Stimulated activated CD8-positive, alpha-beta memory T cell treated with anti-CD3 and anti-CD28 coated beads, Interleukin-4, amount 100 ng/mL, for 24 hours (primary cell): ENCODE measurements at regions not wholly inside any gene's neighbourhood (a gene's known extent, or its start where the extent isn't known, plus 50 kb on each side); places are given as distances from the start of the nearest gene placed in this dataset.

Experiments used
- DNase-seq: peaks from one replicate; pipeline ENCODE4 v3.0.0-alpha.2; 2020; ENCODE audit warnings: low read depth

DNA sequence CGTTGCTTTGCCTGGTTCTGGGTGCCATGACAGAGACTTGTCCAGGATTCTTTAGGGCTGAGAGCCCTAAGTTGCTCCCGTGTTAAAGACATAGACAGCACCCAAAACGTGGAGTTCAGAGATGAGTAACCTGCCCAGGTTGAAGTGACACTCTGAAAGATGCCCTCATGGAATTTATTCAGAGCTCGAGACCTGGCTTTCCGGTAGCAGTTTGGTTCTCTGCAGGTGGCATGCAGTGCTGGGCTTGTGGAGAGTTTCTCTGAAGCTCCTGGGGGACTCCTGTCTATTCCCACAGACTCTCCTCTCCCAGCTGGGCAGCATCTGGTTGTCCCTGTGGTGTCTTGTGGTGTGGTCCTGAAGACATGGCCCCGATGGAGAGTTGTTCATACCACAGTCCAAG is 241.0 kb downstream of the RHOU start:
- no peak for DNase-seq

GRCh38 chr1:228977307-228977706 is 242.0 kb downstream of the RHOU start:
- DNase-seq = no peak

- no peak for DNase-seq
Measured at GRCh38 chr1:228977741-228978140, 242.5 kb downstream of the RHOU start.

DNA sequence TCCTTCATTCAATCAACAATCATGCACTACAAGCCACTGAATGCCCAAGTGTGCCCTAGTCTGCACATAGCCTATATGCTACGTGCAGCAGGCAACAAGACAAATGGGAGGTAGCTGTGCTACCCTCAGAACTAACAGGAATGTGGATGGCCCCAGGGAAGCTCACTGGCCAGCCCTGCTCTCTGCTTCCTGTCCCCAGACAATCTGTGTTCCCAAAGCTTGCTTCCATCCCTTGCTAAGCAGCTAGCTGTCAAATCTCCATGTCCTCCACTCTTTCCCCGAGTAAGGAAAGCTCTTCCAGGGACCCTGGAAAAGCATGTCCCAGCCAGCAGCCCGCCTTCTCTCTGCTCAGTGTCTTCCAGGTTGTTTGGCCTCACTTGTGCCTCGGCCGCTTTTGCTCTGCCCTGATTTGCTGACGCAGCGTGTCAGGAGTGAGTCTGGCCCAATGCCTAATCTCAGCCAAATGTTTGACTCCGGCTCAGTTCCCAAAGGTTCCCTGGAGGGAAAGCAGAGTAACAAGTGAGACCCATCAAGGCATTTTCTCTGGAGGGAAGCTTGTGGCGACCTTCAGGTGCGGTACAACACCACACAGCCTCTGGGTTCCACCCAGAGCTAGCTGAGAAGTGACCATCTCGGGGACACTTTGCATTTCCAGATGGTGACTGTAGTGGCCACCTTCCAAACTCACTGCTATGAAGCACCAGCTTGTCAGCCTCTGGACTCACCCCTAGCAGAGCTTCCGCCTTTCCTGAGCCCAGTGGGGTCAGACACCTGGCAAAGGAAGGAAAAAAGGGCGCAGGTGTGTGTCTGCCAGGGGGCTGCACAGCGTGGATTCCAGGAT is 243.4 kb downstream of the RHOU start:
- no peak for DNase-seq

DNA sequence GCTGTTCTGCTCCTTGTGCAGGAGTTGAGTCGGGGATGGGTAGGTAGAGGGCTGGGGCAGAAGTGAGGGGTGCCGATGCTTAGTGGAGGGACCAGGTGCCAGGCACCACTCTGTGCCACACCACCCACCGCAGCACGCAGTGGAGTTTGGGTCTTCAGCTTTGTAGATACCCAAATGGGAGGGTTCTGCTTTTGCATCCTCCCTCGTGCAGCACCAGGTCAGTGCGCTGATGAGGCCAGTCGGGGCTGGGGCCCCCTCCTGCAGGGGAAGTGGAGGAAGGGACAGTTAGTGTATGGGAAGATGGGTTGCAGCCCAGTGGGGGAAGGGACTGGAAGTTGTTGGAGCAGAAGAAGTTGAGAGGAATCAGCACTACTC is 244.0 kb downstream of the RHOU start:
- DNase-seq = no peak

GRCh38 chr1:228979774-228980173 is 244.5 kb downstream of the RHOU start:
- DNase-seq = no peak

DNA sequence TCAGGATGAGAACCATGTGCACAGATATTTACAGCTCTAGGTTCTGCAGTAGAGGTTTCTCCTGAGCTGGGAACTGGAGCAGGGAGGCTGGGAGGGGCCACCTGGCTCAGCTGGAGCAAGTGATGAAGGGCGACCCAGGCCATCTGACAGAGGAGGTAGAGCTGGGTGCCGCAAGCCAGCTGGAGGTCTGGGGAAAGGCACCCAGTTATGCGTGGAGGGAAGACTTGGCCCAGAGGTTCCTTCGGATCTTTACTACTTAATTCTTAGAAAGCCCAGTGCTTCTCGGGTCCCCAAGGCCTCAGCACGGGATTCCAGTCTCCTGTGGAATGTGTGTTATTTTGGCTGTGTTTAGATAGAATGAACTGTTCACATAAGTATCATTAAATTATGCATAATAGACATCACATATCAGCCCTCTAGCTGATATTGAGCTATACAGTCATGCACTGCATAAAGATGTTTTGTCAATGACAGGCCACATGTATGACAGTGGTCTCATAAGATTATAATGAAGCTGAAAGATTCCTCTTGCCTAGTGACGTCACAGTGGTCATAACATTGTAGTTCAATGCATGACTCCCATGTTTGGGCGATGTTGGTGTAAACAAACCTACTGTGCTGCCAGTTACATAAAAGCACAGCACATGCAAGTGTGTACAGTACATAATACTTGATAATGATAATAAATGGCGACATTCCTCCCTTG is 245.1 kb downstream of the RHOU start:
- DNase-seq = no peak

DNA sequence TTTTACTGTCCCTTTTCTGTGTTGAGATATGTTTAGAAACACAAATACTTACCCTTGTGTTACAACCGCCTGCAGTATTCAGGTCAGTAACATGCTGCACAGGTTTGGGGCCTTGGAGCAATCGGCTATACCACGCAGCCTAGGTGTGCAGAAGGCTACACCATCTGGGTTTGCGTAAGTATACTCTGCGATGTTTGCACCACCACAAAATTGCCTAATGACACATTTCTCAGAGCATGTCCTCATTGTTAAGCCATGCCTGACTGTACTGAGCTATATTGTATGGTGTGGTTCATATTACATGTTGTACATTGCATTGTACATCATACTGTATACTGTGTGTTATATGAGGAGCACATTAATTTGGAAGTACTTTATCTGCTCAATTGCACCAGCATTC is 247.4 kb downstream of the RHOU start:
- DNase-seq = no peak

GRCh38 chr1:228983231-228983660 is 248.0 kb downstream of the RHOU start:
- DNase-seq = no peak

DNA sequence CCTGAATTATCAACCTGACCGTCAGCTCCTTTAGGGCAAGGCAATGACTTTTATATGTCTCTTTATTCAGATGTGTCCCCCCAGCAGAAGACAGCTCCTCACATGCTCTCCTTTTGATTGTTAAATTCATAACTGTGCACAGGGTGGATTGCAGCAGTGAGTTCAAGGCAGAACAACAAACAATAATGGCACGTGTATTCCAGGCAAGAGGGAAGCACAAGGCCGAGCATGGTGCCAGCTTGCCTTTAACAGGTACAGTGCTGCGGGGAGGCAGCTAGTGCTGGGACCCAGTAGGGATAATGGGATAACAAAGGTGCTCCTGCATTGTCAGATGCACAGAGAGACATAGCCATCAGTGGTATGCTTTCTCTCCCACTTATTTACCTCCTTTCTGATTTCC is 248.4 kb downstream of the RHOU start:
- no peak for DNase-seq

DNA sequence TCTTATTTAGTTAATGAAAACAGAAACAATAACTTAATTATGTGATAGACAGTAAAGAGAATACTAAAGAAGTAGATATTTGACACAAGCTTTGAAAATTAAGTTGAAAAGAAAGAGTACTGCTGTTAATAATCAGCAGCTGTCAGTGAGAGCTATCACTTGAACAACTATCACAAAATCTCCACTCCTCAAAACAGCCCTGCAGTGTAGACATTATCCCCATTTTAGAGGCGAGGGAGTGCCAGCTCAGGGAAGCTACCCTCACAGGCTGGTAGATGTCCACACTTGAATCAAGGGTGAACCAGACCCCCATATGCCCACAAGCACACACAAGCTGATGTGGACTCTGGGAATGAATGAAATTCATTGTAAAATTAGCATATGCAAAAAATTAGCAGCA is 248.8 kb downstream of the RHOU start:
- no peak for DNase-seq

DNA sequence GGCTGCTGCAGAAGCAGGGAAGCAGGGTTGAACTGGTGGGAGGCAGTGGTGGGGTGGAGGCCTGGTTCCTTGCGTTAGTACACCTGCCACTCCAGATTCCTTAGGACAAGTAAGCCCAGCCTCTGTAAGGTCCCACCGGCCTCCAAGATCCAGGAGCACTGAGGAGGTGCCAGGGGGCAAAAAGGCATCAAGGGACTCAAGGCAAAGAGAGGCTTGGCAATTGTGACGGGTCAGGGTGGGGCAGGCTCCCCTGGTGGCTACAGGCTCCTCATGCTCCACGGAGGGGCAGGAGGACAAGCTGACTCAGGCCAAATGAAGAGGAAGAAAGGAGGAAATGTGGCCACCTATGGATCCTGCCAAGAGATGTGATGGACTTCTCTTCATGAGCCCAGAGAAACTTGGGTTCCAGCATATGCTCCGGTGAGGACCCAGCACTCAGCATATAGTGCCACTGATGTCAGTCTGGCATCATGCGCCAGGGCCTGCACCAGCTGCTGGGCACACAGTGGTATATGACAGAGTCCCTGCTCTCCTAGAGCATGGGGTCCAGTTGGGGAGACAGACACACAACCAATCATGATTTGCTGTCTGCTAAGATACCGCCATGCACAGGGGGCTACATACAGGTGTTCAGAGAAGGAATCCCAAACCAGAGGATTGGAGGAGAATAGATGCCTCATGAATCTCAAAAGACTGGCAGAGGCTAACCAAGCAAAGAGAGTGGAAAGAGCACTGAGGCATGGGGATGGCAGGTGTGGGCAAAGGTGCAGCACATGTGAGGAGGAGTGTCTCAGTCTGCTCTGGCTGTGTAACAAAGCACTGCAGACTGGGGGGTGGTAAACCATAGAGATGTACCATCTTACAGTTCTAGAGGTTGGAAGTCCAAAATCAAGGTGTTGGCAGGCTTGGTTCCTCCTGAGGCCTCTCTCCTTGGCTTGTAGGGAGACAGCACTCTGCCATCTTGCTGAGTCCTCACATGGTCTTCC is 249.7 kb downstream of the RHOU start:
- no peak for DNase-seq

DNA sequence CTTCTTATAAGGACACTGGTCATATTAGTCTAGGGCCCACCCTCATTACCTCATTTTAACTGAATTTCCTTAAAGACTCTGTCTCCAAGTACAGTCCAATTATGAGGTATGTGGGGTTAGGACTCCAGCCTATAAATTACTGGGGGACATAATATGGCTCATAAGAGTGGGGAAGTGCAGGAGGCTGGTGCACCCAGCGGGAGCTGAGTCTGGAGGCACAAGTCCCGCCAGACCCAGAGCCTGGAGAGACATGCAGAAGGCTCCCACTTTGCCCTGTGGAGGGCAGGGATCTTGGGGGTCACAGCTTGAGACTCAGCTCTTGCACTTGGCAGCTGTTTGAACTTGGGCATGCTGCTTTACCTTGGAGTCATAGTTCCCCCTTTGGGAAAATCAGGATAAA is 250.4 kb downstream of the RHOU start:
- no peak for DNase-seq

DNA sequence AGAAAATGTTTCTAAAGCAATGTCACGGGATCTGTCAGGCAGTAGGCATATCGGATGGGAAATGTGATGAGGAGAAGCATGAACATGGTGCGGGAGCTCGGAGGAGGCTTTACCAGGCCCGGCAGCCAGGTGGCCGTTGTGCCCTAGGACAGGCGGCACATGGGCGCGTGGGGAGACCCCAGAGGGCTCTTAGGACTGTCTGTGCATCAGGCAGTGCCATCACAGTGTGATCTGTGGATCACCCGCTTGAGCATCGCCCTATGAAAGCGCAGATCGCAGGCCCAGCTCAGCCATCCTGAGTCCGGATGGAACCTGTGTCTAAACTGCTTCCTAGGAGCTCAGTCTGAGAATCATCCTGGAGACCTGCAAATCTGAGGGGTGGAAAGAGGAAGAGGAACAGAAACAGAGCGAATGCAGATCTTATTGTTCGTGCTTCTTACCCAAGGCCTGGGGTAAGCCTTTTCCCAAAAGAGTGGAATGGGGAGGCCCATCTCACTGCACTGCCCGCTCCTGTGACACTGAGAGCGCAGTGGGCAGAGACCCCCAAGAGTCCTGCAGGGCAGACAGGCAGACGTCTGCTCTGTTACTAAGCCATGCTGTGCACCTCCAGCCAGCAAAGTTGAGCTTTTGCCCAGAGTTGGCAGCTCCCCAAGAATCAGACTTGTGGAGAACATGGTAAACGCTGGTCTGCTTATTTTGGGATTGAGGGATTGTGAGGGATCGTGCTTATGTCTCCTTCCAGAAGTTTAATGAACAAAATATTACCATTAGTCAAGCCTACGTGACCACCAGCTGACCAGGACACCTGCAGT is 251.0 kb downstream of the RHOU start:
- no peak for DNase-seq

DNA sequence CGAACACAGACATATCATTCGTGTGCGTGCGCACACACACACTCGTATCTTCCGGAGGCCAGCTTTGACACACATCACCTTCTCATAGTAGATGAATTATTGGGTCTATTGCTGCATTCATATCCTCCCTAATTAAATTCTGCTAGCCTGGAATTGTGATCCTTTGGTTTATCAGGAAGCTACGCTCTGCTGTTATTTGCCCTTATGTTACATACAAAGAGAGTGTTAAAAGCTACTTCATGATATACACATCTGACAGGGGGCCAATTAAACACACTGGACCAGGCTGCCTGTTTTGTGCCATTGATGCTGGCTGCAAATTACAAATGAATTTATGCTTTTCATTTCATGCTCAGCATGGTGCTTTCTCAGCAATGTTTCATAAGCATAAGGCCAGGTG is 252.0 kb downstream of the RHOU start:
- no peak for DNase-seq

DNA sequence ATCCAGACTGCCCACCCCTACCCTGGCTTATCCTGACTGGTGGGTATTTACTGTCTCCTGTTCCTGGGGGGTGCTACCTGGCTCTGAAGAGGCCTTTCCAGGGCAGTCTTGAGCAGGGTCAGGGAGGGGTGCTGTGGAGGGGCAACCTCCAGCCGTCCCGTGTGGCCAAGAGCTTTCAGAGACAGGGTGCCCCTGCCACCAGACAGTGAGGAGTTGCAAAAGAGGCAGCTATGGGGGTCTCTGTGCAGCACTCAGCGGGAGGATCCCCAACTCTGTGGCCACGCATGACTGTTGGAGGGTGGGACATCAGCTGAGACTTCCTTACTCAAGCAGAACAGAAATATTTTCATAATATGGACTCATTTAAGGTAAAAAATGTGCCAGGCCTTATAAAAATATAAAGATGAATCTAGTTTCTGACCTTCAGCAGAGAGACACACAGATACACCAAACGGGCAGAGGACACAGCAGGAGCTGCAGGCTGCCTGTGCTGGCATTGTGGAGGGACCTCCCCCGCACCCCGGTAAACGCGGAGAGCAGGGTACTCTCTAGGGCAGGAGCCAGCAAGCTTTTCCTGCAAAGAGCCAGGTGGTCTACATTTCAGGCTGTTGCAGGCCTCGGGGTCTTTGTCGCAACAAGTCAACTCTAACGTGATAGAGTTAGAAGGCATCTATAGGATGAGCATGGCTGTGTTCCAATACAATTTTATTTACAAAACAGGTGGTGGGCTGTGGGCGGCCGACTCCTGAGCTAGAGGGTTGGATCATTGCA is 252.6 kb downstream of the RHOU start:
- no peak for DNase-seq

DNA sequence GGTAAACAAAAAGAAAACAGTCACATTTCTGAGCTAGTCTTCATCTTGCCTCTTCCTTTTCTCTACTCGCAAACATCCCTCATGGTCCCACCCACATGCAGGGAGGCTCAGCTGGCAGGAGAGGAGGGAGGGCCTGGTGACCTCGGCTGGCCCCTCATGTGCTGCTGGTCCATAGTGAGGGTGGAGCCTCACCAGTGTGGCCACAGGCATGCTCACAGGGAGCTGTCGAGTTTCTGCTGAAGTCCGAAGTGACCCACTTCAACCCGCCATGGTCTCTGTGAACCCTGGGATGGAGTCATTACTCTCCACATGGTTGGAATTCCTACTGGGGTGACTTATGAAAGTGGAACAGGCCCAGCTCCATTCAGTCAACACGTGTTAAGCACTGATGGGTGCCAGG is 253.4 kb downstream of the RHOU start:
- DNase-seq = no peak

- no peak for DNase-seq
Measured at GRCh38 chr1:228989176-228989575, 253.9 kb downstream of the RHOU start.

- no peak for DNase-seq
Measured at GRCh38 chr1:228989676-228989991, 254.4 kb downstream of the RHOU start.

DNA sequence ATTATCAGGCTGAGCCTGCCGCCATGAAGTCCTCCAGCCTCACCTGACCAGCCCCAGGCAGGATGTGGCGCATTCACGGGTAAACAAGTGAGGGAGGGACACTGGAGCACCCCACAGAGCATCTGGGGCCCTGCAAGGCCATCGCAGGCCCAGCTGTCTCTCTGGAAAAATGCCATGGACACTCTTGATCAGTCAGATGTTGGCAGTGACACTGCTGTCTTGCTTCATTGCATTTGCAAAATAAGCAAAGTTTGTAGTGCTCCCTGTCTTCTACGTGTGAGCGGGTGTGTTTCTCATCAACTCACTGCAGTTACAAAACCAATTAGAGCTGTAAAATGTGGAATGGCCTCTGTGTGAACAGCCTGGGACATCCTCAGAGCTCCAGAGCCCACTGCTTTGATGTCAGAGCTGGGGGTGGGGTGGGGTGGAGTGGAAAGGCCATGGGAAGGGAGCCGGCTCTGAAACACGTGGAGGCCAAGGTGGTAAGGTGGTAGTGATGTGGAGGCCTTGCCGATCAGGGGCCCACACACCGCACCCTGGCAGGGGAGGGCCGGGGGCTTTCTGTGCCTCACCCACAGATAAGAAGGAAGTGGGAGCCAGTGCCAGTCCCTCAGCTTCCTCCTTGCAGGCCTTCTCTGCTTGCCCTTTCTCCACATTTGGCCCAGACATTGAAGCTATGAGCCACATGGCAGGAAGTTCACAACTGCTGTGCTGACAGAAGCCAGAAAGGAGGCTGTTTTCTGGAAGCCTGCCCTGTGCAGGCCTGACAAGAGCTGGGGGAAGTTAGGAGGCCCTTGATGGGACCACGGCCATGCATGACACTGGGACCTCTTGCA is 254.9 kb downstream of the RHOU start:
- DNase-seq = no peak
